Smooth muscle cell (in vitro differentiated cells): ENCODE measurements at regions not wholly inside any gene's neighbourhood (a gene's known extent, or its start where the extent isn't known, plus 50 kb on each side); places are given as distances from the start of the nearest gene placed in this dataset.
A peak's percentile ranks its signal among the peaks of the same experiment; 100 is the strongest.

Source experiments
- DNase-seq: peaks from one replicate; lab custom pipeline; 2025; ENCODE audit not compliant: unreplicated experiment; lab: John Stamatoyannopoulos, UW
- H2AFZ ChIP-seq: fragments of 200-600 bp; sonication (generic); 2 replicates; pipeline ENCODE4 v1.6.0; 2016; ENCODE audit warnings: antibody characterized with exemption, low read depth, mild to moderate bottlenecking
- H3F3A ChIP-seq: fragments of 200-600 bp; sonication (generic); 2 replicates; pipeline ENCODE4 v1.6.0; 2017; ENCODE audit warnings: antibody characterized with exemption, low read depth
- H3K27ac ChIP-seq: fragments of 200-600 bp; sonication (generic); 2 replicates; pipeline ENCODE4 v1.5.1; 2016; ENCODE audit warnings: low read depth, mild to moderate bottlenecking
- H3K27me3 ChIP-seq: fragments of 200-600 bp; sonication (generic); 2 replicates; pipeline ENCODE4 v1.6.1; 2016; ENCODE audit warnings: low read depth, mild to moderate bottlenecking
- H3K36me3 ChIP-seq: fragments of 200-600 bp; sonication (generic); 2 replicates; pipeline ENCODE4 v1.5.1; 2016; ENCODE audit warnings: low read depth
- H3K4me1 ChIP-seq: fragments of 200-600 bp; sonication (generic); 2 replicates; pipeline ENCODE4 v1.5.1; 2016; ENCODE audit warnings: low read depth
- H3K4me2 ChIP-seq: fragments of 200-600 bp; sonication (generic); 2 replicates; pipeline ENCODE4 v1.6.0; 2016; ENCODE audit warnings: mild to moderate bottlenecking
- H3K4me3 ChIP-seq: fragments of 200-600 bp; sonication (generic); 2 replicates; pipeline ENCODE4 v1.5.1; 2016; ENCODE audit warnings: mild to moderate bottlenecking
- H3K79me2 ChIP-seq: fragments of 200-600 bp; sonication (generic); 2 replicates; pipeline ENCODE4 v1.6.0; 2016; ENCODE audit warnings: low read depth, mild to moderate bottlenecking
- H3K9ac ChIP-seq: fragments of 200-600 bp; sonication (generic); 2 replicates; pipeline ENCODE4 v1.6.0; 2016; ENCODE audit warnings: low read depth
- H3K9me3 ChIP-seq: fragments of 200-600 bp; sonication (generic); replicated peaks from 2 replicates; pipeline ENCODE4 v1.5.1; 2016; ENCODE audit warnings: low read depth
- H4K20me1 ChIP-seq: fragments of 200-600 bp; sonication (generic); 2 replicates; pipeline ENCODE4 v1.6.0; 2016; ENCODE audit warnings: low read depth
- WGBS: methylation state at CpG from one replicate; pipeline ENCODE4 v1.1.7; 2016; ENCODE audit warnings: low lambda C conversion rate; 5-methylcytosine and 5-hydroxymethylcytosine counted together
- TF ChIP-seq, protein P1 (sequence below): fragments of 200-600 bp; sonication (generic); IDR thresholded peaks from 2 replicates; pipeline ENCODE4 v1.5.1; 2017; ENCODE audit warnings: borderline replicate concordance, mild to moderate bottlenecking, antibody characterized with exemption; ENCODE audit not compliant: insufficient read depth, poor library complexity, severe bottlenecking

GRCh38 chr12:18983854-18984253, 145.7 kb upstream of the PLEKHA5 start:
- Histone ChIP-seq H3F3A (no peaks in the 10 kb centered on the region), H3K4me1 (no peaks in the 10 kb centered on the region), H3K9me3 (no peaks in the 10 kb centered on the region), H4K20me1 (no peaks in the 10 kb centered on the region), H3K36me3 (no peaks in the 10 kb centered on the region), H3K27ac (no peak overlapping the region), H3K4me2 (no peak overlapping the region), H3K9ac (no peak overlapping the region), H2AFZ (no peak overlapping the region), H3K79me2 (no peaks in the 10 kb centered on the region), H3K4me3 (no peak overlapping the region), H3K27me3 (no peaks in the 10 kb centered on the region)
- TF ChIP-seq, protein P1, sequence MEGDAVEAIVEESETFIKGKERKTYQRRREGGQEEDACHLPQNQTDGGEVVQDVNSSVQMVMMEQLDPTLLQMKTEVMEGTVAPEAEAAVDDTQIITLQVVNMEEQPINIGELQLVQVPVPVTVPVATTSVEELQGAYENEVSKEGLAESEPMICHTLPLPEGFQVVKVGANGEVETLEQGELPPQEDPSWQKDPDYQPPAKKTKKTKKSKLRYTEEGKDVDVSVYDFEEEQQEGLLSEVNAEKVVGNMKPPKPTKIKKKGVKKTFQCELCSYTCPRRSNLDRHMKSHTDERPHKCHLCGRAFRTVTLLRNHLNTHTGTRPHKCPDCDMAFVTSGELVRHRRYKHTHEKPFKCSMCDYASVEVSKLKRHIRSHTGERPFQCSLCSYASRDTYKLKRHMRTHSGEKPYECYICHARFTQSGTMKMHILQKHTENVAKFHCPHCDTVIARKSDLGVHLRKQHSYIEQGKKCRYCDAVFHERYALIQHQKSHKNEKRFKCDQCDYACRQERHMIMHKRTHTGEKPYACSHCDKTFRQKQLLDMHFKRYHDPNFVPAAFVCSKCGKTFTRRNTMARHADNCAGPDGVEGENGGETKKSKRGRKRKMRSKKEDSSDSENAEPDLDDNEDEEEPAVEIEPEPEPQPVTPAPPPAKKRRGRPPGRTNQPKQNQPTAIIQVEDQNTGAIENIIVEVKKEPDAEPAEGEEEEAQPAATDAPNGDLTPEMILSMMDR = no peak
- no peak for DNase-seq
- 96% methylated on average over 3 of the region's 3 CpGs for whole genome bisulfite sequencing

DNA sequence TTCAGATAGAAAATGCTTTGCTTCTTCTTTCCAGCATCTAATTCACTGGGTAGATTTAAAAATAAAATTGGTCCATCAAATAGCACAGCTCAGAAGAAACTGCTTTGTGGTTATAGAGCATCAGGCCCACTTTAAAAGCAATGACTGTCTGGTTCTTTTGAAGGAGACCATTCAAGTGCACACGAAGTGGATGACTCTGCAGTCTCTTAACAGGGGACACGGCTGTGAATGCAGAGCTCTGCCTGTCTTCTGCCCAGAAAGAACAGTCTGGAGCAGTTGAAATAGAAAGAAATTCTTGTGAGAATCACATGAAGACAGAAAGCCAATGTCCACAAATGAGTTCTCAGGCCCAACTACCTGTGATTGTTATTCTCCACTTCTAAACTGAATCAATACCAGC, 138.7 kb upstream of the PLEKHA5 start:
- no peaks in the 10 kb centered on the region for H3K79me2 ChIP-seq

DNA sequence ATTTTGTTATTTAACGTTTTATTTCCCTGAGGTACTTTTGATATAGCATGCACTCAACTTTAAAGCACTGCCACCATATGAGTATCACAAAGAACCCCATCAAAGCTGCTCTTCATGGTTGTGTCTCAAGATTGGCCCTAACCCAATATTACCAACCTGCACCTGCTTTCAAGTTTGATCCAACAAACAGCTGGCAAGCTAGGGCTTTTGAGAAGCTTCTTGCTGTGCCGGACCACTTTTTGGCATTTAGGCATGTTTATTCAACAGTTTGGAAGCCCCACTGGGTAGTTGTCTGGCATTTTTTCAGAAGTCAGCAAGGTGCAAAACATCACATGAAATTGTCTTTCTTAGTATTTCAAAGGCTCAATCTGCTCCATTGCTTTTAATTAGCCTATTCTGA, 137.2 kb upstream of the PLEKHA5 start:
- Histone ChIP-seq H2AFZ (no peak overlapping the region), H3K4me2 (no peak overlapping the region), H3K36me3 (no peaks in the 10 kb centered on the region), H3K79me2 (no peaks in the 10 kb centered on the region), H4K20me1 (no peaks in the 10 kb centered on the region), H3K27me3 (no peaks in the 10 kb centered on the region), H3K4me1 (peaks cover 4% of the 10 kb centered on the region), H3K27ac (no peak overlapping the region), H3K9me3 (no peaks in the 10 kb centered on the region), H3F3A (no peaks in the 10 kb centered on the region), H3K9ac (no peak overlapping the region), H3K4me3 (no peak overlapping the region)
- DNase-seq = no peak
- TF ChIP-seq, protein P1 = no peak
- WGBS = 97% methylated on average over 2 of the region's 2 CpGs

More for the DNA sequence above, 138.7 kb upstream of the PLEKHA5 start:
- peaks cover 4% of the 10 kb centered on the region for H3K4me1 ChIP-seq
- H3K4me3 ChIP-seq = no peak overlapping the region
- WGBS = 9% methylated on average over 2 of the region's 2 CpGs
- no peak overlapping the region for H3K4me2 ChIP-seq
- no peak overlapping the region for H3K27ac ChIP-seq
- TF ChIP-seq, protein P1 = no peak
- H3K27me3 ChIP-seq = no peaks in the 10 kb centered on the region
- DNase-seq = no peak
- no peaks in the 10 kb centered on the region for H4K20me1 ChIP-seq
- H3K9ac ChIP-seq = no peak overlapping the region
- H2AFZ ChIP-seq = peak overlapping the region; percentile 17
- no peaks in the 10 kb centered on the region for H3K9me3 ChIP-seq
- H3K36me3 ChIP-seq = no peaks in the 10 kb centered on the region
- no peaks in the 10 kb centered on the region for H3F3A ChIP-seq
